Activated CD4-positive, alpha-beta T cell treated with anti-CD3 and anti-CD28 coated beads, Interleukin-2, Interleukin-4, amounts not matched to agents 100 ng/mL and 50 ng/mL, durations not matched to agents 16 hours and 8 hours (primary cell): ENCODE measurements at regions not wholly inside any gene's neighbourhood (a gene's known extent, or its start where the extent isn't known, plus 50 kb on each side); places are given as distances from the start of the nearest gene placed in this dataset.
"Not testable (repeated sequence)": the region's sequence is repeated elsewhere in the genome, so short reads cannot be mapped to it uniquely, and the experiment has no call there.

Source experiments
- DNase-seq: peaks from one replicate; pipeline ENCODE4 v3.0.0-alpha.2; 2020; ENCODE audit warnings: low spot score

DNA sequence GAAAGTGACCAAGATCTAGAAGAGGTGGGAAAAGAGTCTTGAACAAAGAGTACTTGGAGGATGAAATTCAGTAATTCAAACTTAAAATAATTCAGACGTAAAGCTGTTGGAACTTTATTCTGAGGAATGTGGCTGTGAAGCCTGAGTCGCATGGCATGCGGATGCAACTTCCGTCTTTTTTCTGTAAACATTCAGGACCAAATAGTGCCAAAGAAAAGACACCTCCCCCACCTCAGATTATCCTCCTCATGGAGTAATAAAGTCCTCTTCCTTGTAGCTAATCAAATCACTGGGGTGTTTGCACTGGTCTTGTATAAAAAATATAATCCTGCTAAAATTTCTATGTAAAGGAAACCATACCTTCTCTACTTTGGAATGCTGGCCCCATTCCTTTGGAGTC is 790.4 kb downstream of the TSN start:
- DNase-seq, result no peak

DNA sequence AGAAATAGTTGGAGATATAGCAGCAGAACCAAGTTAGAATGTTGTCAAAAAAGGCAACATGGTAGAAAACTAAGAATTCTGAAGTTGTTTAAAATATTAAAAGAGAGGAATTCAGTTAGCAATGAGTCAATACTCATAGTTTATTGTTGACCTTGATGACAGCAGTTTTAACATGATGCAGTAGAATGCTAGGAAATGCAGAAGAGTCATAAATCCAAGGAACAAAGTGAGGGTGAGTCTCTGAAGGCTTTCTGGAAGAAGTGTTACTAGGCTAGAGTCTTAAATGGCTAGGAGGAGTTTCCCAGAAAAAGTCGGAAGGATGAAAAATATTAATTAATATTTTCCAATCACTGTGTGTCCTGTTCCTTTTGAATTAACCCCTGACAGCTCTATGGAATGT is 807.3 kb downstream of the TSN start:
- DNase-seq, result no peak

GRCh38 chr2:122563781-122564180 is 808.3 kb downstream of the TSN start:
- no peak for DNase-seq

- no peak for DNase-seq
These were observed 809.4 kb downstream of the TSN start for GRCh38 chr2:122564843-122565242.

GRCh38 chr2:122565364-122565763 is 809.9 kb downstream of the TSN start:
- DNase-seq, result no peak

DNA sequence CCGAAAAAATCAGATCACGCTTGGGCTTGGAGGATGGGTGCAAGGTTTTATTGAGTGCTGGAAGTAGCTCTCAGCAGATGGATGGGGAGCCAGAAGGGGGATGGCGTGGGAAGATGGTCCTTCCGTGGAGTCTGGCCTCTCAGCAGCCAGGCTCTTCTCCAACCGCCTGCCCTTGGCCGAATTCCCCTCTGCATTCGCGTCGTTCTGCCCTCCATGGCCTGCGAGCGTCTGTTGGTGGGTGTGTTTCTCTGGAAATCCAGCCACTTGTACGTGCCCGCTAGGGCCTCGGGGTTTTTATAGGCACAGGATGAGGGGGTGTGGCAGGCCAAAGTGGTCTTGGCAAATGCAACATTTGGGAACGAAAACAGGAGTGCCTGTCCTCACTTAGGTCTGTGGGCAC is 815.2 kb downstream of the TSN start:
- no peak for DNase-seq

GRCh38 chr2:122571471-122571870 is 816.0 kb downstream of the TSN start:
- not testable (repeated sequence) for DNase-seq

DNA sequence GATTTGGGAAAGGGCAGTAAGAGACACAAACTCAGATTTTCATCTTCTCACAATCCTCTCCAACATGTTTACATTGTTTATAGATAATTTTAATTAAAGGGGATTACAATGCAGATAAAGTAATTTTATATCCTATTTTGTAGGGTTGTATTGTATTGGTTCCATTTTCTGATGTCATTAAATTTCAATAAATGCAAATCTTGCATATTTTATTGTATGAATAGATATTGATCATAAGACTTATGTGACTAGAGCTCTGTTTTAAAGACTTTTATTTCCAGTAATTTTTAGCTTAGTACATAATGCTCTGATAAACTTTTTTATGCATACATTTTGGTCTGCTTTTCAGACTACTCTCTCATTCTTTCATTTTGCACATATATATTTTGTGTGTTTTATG is 819.6 kb downstream of the TSN start:
- no peak for DNase-seq

DNA sequence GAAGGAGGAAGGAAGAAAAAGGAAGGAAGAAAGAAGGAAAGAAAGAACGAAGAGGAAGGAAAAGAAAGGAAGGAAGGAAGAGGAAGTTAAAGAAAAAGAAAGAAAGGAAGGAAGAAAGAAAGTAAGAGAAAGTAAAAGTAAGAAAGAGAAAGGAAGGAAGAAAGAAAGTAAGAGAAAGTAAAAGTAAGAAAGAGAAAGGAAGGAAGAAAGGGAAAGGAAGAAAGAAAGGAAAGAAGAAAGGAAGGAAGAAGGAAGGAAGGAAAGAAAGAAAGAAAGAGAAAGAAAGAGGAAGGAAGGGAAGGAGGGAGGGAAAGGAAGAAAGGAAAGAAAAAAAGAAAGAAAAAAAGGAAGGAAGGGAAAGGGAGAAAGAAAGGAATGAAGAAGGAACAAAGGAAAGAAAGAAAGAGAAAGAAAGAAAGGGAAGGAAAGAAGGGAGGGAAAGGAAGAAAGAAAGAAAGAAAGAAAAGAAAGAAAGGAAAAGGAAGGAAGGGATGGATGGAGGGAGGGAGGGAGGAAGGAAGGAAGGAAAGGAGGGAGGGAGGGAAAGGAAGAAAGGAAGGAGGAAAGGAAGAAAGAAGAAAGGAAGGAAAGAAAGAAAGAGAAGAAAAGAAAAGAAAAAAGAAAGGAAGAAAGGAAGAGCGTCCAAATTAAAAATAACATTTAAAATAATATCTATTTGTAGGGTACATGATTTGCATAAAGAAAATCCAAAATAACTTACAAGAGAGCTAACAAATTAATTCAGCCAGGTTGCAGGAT is 827.9 kb downstream of the TSN start:
- DNase-seq, result no peak

GRCh38 chr2:122590524-122590923 is 835.1 kb downstream of the TSN start:
- DNase-seq, result no peak

DNA sequence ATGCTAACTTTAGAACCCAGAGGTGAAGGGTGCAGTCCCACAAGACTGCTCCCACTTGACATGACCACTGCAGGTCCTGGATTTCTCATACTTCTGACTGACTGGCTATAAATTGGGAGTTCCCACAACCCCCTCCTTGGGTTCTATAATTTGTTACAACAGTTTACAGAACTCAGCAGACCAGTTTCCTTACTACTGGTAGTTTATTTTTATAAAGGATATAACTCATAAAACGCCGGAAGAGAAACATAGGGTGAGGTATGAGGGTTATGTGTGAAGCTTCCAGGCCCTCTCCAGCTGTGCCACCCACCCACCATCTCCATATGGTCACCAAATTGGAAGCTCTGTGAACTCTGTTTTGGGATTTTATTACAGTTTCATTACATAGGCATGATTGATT is 839.6 kb downstream of the TSN start:
- no peak for DNase-seq

DNA sequence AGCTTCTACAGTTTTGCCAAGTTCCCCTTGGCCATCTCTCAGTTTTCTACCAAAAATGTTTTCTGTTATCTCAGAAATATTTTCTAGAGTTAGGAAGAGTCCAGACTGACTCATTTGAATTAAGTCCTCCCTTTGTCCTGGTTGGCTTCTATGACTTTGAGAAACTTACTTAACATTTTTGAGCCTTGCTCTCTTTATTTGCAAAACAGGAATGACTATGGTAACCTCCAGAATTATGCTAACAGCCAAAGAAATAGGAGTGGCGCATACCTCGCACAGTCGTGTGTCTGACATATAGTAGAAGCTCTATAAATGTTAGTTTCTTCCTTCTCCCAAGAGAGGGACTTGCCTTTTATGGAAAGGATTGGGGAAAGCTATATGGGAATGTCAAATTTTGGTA is 841.1 kb downstream of the TSN start:
- DNase-seq, result no peak

DNA sequence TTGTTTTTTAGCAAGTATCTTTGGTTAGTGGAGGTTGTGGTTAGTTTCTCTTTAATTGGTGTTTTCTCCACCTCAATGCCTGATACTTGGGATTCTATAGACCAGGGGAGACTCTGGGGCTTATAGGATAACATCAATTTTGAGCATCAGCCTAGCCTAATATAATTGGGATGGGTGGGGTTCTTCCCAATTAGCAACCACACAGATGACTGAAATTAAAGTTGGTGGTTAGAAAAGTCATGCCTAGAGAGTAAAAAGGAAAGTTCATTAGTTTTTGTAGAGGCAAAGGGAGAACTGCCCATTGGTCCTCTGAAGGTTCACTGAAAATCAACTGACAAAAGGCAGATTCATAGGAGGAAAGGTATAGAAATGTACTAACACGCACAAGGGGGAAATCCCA is 843.3 kb downstream of the TSN start:
- no peak for DNase-seq

- DNase-seq, result no peak
These were observed 855.6 kb downstream of the TSN start for GRCh38 chr2:122610948-122611609.

DNA sequence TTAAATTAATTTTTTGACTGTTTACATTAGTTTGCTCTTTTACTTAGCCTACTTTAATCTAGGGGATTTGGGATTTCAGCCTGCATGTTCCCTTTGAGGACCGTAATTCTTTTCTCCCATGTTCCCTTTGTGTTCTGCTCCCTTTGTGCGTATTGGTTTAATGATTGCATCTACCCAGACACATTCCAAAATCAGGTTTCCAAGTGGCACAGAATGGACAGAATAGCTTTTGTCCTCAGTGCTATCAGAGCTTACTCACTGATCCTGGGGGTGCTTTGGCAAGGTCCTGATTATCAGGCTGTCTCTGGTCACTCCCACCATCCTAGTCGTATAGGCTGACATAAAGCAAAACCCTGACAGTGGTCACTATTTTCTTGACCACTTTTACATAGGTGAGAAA is 867.5 kb downstream of the TSN start:
- DNase-seq, result no peak

- DNase-seq, result no peak
These were observed 871.9 kb downstream of the TSN start for GRCh38 chr2:122627388-122627787.

- no peak for DNase-seq
These were observed 878.8 kb downstream of the TSN start for GRCh38 chr2:122634256-122634655.

GRCh38 chr2:122634920-122635319 is 879.5 kb downstream of the TSN start:
- DNase-seq, result no peak

GRCh38 chr2:122635686-122636085 is 880.2 kb downstream of the TSN start:
- DNase-seq, result no peak

DNA sequence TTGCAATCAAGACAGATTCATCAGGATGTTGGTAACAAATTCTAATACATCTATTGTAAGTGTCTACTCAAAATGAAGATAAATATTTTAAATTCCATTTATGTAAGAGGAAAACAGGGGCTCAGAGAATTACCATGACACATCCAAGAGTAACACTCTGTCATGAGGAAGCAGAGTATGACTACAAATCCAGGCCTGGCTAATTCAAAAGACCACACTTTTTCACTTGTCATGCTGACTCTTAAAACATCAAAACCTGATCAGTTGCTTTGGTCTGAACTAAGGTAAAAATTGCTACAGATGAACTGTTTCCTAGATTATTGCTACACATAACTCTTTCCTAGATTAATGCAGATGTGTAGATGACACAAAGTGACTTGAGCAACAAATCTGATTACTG is 880.6 kb downstream of the TSN start:
- no peak for DNase-seq

GRCh38 chr2:122639176-122639575 is 883.7 kb downstream of the TSN start:
- DNase-seq, result no peak

- DNase-seq, result no peak
These were observed 884.3 kb downstream of the TSN start for GRCh38 chr2:122639711-122640110.

DNA sequence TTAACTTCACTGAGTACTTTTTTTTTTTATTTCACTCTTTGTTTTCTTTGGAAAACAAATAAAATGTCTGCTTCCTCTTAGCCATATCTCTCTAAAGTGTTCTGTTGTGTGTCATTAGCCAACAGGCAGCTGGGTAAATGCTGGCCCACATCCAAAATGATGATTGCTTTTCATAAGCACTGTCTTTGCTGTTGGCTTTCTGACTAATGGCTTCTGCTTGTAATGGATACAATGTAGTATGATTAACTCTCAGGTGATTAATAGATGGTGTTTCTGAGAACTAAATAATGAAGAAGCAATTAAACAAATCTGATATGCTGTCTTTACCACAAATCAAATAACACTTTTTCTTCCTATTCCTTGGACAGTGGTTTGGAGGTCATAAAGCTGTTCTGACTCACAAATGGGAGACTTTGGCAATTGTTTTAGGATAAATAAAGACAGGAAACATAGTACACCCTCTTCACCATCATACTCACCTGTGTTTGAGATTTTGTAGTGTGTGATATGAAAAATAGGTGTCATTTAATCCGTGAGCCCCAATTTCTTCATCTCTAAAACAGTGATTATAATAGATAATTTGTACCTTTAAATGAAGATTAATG is 888.4 kb downstream of the TSN start:
- no peak for DNase-seq

- DNase-seq, result no peak
These were observed 895.8 kb downstream of the TSN start for GRCh38 chr2:122651236-122651635.
